ENCODE measurements at regions not wholly inside any gene's neighbourhood (a gene's known extent, or its start where the extent isn't known, plus 50 kb on each side); places are given as distances from the start of the nearest gene placed in this dataset.
A peak's percentile ranks its signal among the peaks of the same experiment; 100 is the strongest.

- Histone ChIP-seq H3K27ac (ENCODE audit: low read depth in 2 of 2, low read length in 2 of 2) (no peak overlapping the region), H3K9ac (ENCODE audit: low read length in 3 of 3) (no peak overlapping the region), H3K4me1 (ENCODE audit: control insufficient read depth in 2 of 3, insufficient read depth in 2 of 3, low read depth in 1 of 3, low read length in 3 of 3) (no peaks in the 10 kb centered on the region), H3K4me3 (ENCODE audit: low read length in 3 of 3) (no peak overlapping the region), H3K27me3 (ENCODE audit: control insufficient read depth, insufficient read depth, low read length) (no peaks in the 10 kb centered on the region), H3K36me3 (ENCODE audit: control insufficient read depth in 2 of 3, insufficient read depth in 3 of 3, low read length in 3 of 3) (no peaks in the 10 kb centered on the region), H3K9me3 (ENCODE audit: control insufficient read depth in 2 of 3, insufficient read depth in 1 of 3, low read length in 3 of 3) (no peaks in the 10 kb centered on the region)
- intact Hi-C loops (cut with DNase I): no loop called here
- DNase-seq: peak in 4 of 5 donors; percentile 36 to 78 (median 68)
- no peak for TF ChIP-seq CTCF (IDR thresholded peaks at IDR 0.05; ENCODE audit: borderline replicate concordance, extremely low read depth, insufficient read depth)
- FAIRE-seq: no peak
These were observed 542.0 kb downstream of the DHX35 start for GRCh38 chr20:39503902-39504709.

GRCh38 chr20:39492223-39492797 lies 530.2 kb downstream of the DHX35 start:
- FAIRE-seq (no peak), DNase-seq (no peak)
- Histone ChIP-seq H3K27ac (ENCODE audit: low read depth in 2 of 2, low read length in 2 of 2) (no peak overlapping the region), H3K9ac (ENCODE audit: low read length in 3 of 3) (no peak overlapping the region), H3K4me1 (ENCODE audit: control insufficient read depth in 2 of 3, insufficient read depth in 2 of 3, low read depth in 1 of 3, low read length in 3 of 3) (peaks cover 0 to 4% (median 0%) of the 10 kb centered on the region in 3 donors), H3K36me3 (ENCODE audit: control insufficient read depth in 2 of 3, insufficient read depth in 3 of 3, low read length in 3 of 3) (no peaks in the 10 kb centered on the region), H3K4me3 (ENCODE audit: low read length in 3 of 3) (no peak overlapping the region), H3K27me3 (ENCODE audit: control insufficient read depth, insufficient read depth, low read length) (no peaks in the 10 kb centered on the region), H3K9me3 (ENCODE audit: control insufficient read depth in 2 of 3, insufficient read depth in 1 of 3, low read length in 3 of 3) (no peaks in the 10 kb centered on the region)
- intact Hi-C loops (cut with DNase I): no loop called here
- TF ChIP-seq CTCF (IDR thresholded peaks at IDR 0.05; ENCODE audit: borderline replicate concordance, extremely low read depth, insufficient read depth): no peak

- Histone ChIP-seq H3K4me1 (ENCODE audit: control insufficient read depth in 2 of 3, insufficient read depth in 2 of 3, low read depth in 1 of 3, low read length in 3 of 3) (peaks cover 0 to 4% (median 0%) of the 10 kb centered on the region in 3 donors), H3K27ac (ENCODE audit: low read depth in 2 of 2, low read length in 2 of 2) (no peak overlapping the region), H3K9ac (ENCODE audit: low read length in 3 of 3) (no peak overlapping the region), H3K27me3 (ENCODE audit: control insufficient read depth, insufficient read depth, low read length) (no peaks in the 10 kb centered on the region), H3K4me3 (ENCODE audit: low read length in 3 of 3) (no peak overlapping the region), H3K9me3 (ENCODE audit: control insufficient read depth in 2 of 3, insufficient read depth in 1 of 3, low read length in 3 of 3) (no peaks in the 10 kb centered on the region), H3K36me3 (ENCODE audit: control insufficient read depth in 2 of 3, insufficient read depth in 3 of 3, low read length in 3 of 3) (no peaks in the 10 kb centered on the region)
- intact Hi-C loops (cut with DNase I): no loop called here
- no peak for FAIRE-seq
- no peak for TF ChIP-seq CTCF (IDR thresholded peaks at IDR 0.05; ENCODE audit: borderline replicate concordance, extremely low read depth, insufficient read depth)
- DNase-seq: peak in 1 of 5 donors; percentile 5
These were observed 529.6 kb downstream of the DHX35 start for GRCh38 chr20:39491711-39492110.

Data from kidney (tissue), 13 donors.